Endothelial cell of umbilical vein (primary cell): ENCODE measurements at regions not wholly inside any gene's neighbourhood (a gene's known extent, or its start where the extent isn't known, plus 50 kb on each side); places are given as distances from the start of the nearest gene placed in this dataset.

ENCODE experiments used
- BruUV-seq: library from RNA; stranded (reverse); fragments of 400-500 nt; replicated peaks from 2 replicates; lab custom pipeline; 2021; lab: Mats Ljungman, UMichigan
- CTCF ChIA-PET: fragments of 300-600, 350-600 bp; sonication (Branson Sonifier 250); formaldehyde crosslinking; loops from one replicate; lab custom pipeline; 2021; ENCODE audit warnings: antibody characterized with exemption, inconsistent platforms; lab: Charles Lee
- POLR2A ChIA-PET: fragments of 300-600, 350-600 bp; sonication (Branson Sonifier 250); formaldehyde crosslinking; loops from one replicate; lab custom pipeline; 2021; ENCODE audit warnings: antibody characterized with exemption, inconsistent platforms; lab: Charles Lee
- DNase-seq: peaks from one replicate; pipeline ENCODE4 v3.0.0-alpha.2; 2011; ENCODE audit warnings: low read depth, low spot score
- FAIRE-seq: peaks from 2 replicates; lab custom pipeline; 2011; peaks lifted over from hg19 to GRCh38; lab: Jason Lieb, UNC
- H2AFZ ChIP-seq: 2 replicates; pipeline ENCODE4 v1.6.0; 2012; ENCODE audit warnings: low read depth, low read length, control low read depth, inconsistent platforms
- H3K27ac ChIP-seq: 2 replicates; pipeline ENCODE4 v1.5.1; 2011; ENCODE audit warnings: low read depth, mild to moderate bottlenecking, control low read depth, low read length, moderate library complexity; ENCODE audit not compliant: insufficient read depth
- H3K27me3 ChIP-seq, 2 experiments: 2 replicates each; pipeline versions ENCODE4 v1.6.0 to v1.6.1; 2011; ENCODE audit warnings: low read length in 2 of 2, mixed read lengths in 1 of 2; ENCODE audit not compliant: control insufficient read depth in 2 of 2, insufficient read depth in 2 of 2
- H3K36me3 ChIP-seq, 2 experiments: 2 replicates in 1 of 2; 3 replicates in 1 of 2; pipeline ENCODE4 v1.5.1; 2011; ENCODE audit warnings: low read length in 2 of 2, mild to moderate bottlenecking in 1 of 2, moderate library complexity in 1 of 2; ENCODE audit not compliant: control insufficient read depth in 2 of 2, insufficient read depth in 2 of 2; ENCODE audit errors: extremely low read depth in 1 of 2
- H3K4me1 ChIP-seq: 3 replicates; pipeline ENCODE4 v1.5.1; 2011; ENCODE audit warnings: mild to moderate bottlenecking, low read length; ENCODE audit not compliant: control insufficient read depth, insufficient read depth; ENCODE audit errors: extremely low read depth
- H3K4me2 ChIP-seq: 2 replicates; pipeline ENCODE4 v1.6.1; 2011; ENCODE audit warnings: low read length, control low read depth, mixed read lengths; ENCODE audit not compliant: insufficient read depth
- H3K4me3 ChIP-seq, 3 experiments: fragments of 200-600 bp in 1 of 3; sonication (generic), shearing (Covaris generic) in 1 of 3; replicated peaks in 1 of 3; 2 replicates each; pipeline ENCODE4 v1.5.1; 2011 to 2016; ENCODE audit warnings: control low read depth in 3 of 3, low read length in 3 of 3, mild to moderate bottlenecking in 2 of 3, inconsistent platforms in 1 of 3, low read depth in 1 of 3, moderate library complexity in 1 of 3; ENCODE audit not compliant: insufficient read depth in 1 of 3
- H3K79me2 ChIP-seq: 2 replicates; pipeline ENCODE4 v1.6.0; 2012; ENCODE audit warnings: low read length, inconsistent platforms; ENCODE audit not compliant: control insufficient read depth, insufficient read depth
- H3K9ac ChIP-seq: replicated peaks from 2 replicates; pipeline ENCODE3; 2011; ENCODE audit warnings: low read length, control low read depth; ENCODE audit not compliant: insufficient read depth; ENCODE audit errors: extremely low read depth
- H3K9me1 ChIP-seq: replicated peaks from 3 replicates; pipeline ENCODE4 v1.6.0; 2011; ENCODE audit warnings: mild to moderate bottlenecking, low read length; ENCODE audit not compliant: control insufficient read depth, insufficient read depth; ENCODE audit errors: extremely low read depth
- H3K9me3 ChIP-seq: replicated peaks from 2 replicates; pipeline ENCODE4 v1.5.1; 2012; ENCODE audit warnings: low read length, inconsistent platforms; ENCODE audit not compliant: control insufficient read depth, insufficient read depth
- H4K20me1 ChIP-seq: replicated peaks from 2 replicates; pipeline ENCODE3; 2011; ENCODE audit warnings: mild to moderate bottlenecking, low read length; ENCODE audit not compliant: control insufficient read depth, insufficient read depth; ENCODE audit errors: extremely low read depth
- CTCF ChIP-seq, 2 donors: IDR thresholded peaks; 1 replicate in 1 of 2; 2 replicates in 1 of 2; pipeline ENCODE4 v1.5.1; 2011; ENCODE audit warnings: low read length in 2 of 2, mild to moderate bottlenecking in 2 of 2, moderate library complexity in 2 of 2, control low read depth in 1 of 2, inconsistent platforms in 1 of 2, low read depth in 1 of 2; ENCODE audit not compliant: insufficient read depth in 1 of 2; ENCODE audit errors: extremely low read depth in 1 of 2
- EZH2 ChIP-seq: IDR thresholded peaks from 2 replicates; pipeline ENCODE4 v1.6.1; 2012; ENCODE audit warnings: borderline replicate concordance, low read depth, mild to moderate bottlenecking, moderate library complexity, low read length, inconsistent platforms; ENCODE audit not compliant: severe bottlenecking
- FOS ChIP-seq: IDR thresholded peaks from 2 replicates; pipeline ENCODE4 v1.6.1; 2011; ENCODE audit warnings: mild to moderate bottlenecking, low read length, moderate library complexity, borderline replicate concordance; ENCODE audit not compliant: insufficient read depth
- GATA2 ChIP-seq: IDR thresholded peaks from 2 replicates; pipeline ENCODE4 v1.7.0; 2011; ENCODE audit warnings: low read depth, mild to moderate bottlenecking, moderate library complexity, mixed read lengths, low read length; ENCODE audit not compliant: insufficient read length, insufficient read depth
- JUN ChIP-seq: IDR thresholded peaks from 2 replicates; pipeline ENCODE4 v1.6.1; 2011; ENCODE audit warnings: borderline replicate concordance, low read depth; ENCODE audit not compliant: insufficient read length, insufficient read depth
- MYC ChIP-seq: IDR thresholded peaks from one replicate; pipeline ENCODE4 v1.6.1; 2011; ENCODE audit warnings: mild to moderate bottlenecking, low read depth, low read length
- POLR2A ChIP-seq: IDR thresholded peaks from 2 replicates; pipeline ENCODE4 v1.6.1; 2012; ENCODE audit warnings: low read depth, mild to moderate bottlenecking, control low read depth, low read length
- POLR2AphosphoS5 ChIP-seq: IDR thresholded peaks from 2 replicates; pipeline ENCODE4 v1.6.1; 2012; ENCODE audit warnings: low read depth, mild to moderate bottlenecking, control low read depth, low read length, moderate library complexity; ENCODE audit not compliant: insufficient read depth
- dilution Hi-C: fragments of 300-500 bp; cut with MboI; formaldehyde crosslinking; loops from one replicate; pipeline ENCODE4 v1.15.0; 2019; ENCODE audit warnings: low sequenced_read_pairs; ENCODE audit not compliant: extremely low pct_ligation_motif_present
- intact Hi-C: fragments of 100-400 bp; cut with micrococcal nuclease; formaldehyde crosslinking; loops from one replicate; pipeline ENCODE4 v1.10.0; 2022
- TF ChIP-seq, protein P1 (sequence below): IDR thresholded peaks from 2 replicates; pipeline ENCODE4 v1.6.1; 2011; ENCODE audit not compliant: insufficient read depth, insufficient read length

GRCh38 chr7:68642727-68643126, 955.5 kb upstream of the AUTS2 start:
- intact Hi-C loops: no loop called here

More at GRCh38 chr7:68642727-68643126, 955.5 kb upstream of the AUTS2 start:
- Histone ChIP-seq H2AFZ (no peak overlapping the region), H4K20me1 (no peaks in the 10 kb centered on the region), H3K27ac (no peak overlapping the region), H3K36me3 (no peaks in the 10 kb centered on the region), H3K4me2 (no peak overlapping the region), H3K27me3 (no peaks in the 10 kb centered on the region), H3K4me1 (no peaks in the 10 kb centered on the region), H3K9ac (no peak overlapping the region), H3K79me2 (no peaks in the 10 kb centered on the region), H3K9me3 (peaks cover 2% of the 10 kb centered on the region), H3K9me1 (no peaks in the 10 kb centered on the region), H3K4me3 (no peak overlapping the region)
- CTCF ChIA-PET: no interaction called here
- DNase-seq (no peak), FAIRE-seq (no peak)
- dilution Hi-C loops: no loop called here
- TF ChIP-seq MYC (no peak), JUN (no peak), POLR2A (no peak), CTCF (IDR thresholded peaks at IDR 0.05; ENCODE audit: extremely low read depth in 1 of 2, insufficient read depth in 1 of 2, low read depth in 1 of 2, low read length in 2 of 2) (no peak), POLR2AphosphoS5 (no peak), GATA2 (no peak), FOS (no peak), EZH2 (no peak)
- TF ChIP-seq, protein P1, sequence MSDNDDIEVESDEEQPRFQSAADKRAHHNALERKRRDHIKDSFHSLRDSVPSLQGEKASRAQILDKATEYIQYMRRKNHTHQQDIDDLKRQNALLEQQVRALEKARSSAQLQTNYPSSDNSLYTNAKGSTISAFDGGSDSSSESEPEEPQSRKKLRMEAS: no peak
- POLR2A ChIA-PET: no interaction called here
- BruUV-seq: no TSS peak
